ENCODE measurements at regions not wholly inside any gene's neighbourhood (a gene's known extent, or its start where the extent isn't known, plus 50 kb on each side); places are given as distances from the start of the nearest gene placed in this dataset.

- no peak for ATAC-seq
- H3K4me3 ChIP-seq = no peak overlapping the region
- POLR2A ChIA-PET = no interaction called here
These were observed 277.7 kb downstream of the FAM72C start for GRCh38 chr1:143694085-143694484.

GRCh38 chr1:143691971-143692529 lies 279.7 kb downstream of the FAM72C start:
- ChIA-PET CTCF (no interaction called here), POLR2A (no interaction called here)
- WGBS (ENCODE audit: missing lambda C conversion rate) = 86% methylated on average over 29 of the region's 29 CpGs
- peak overlapping the region in 1 of 2 experiments; percentile 44; a peak in 2 of 6 replicates for H3K27ac ChIP-seq
- no peak overlapping the region for H3K4me3 ChIP-seq
- H3K4me1 ChIP-seq = no peaks in the 10 kb centered on the region
- DNase-seq (ENCODE audit: low read depth in 1 of 2, low spot score in 1 of 2) (no peak), ATAC-seq (peak; percentile 5 to 22; a peak in 3 of 6 replicates), FAIRE-seq (no peak)
- peak overlapping the region; percentile 49 for H3K4me2 ChIP-seq
- TF ChIP-seq RNF2 (IDR thresholded peaks at IDR 0.05; ENCODE audit: borderline replicate concordance, low read depth) = no peak
- no peaks in the 10 kb centered on the region for H3K9me3 ChIP-seq

More at GRCh38 chr1:143694085-143694484, 277.7 kb downstream of the FAM72C start:
- 78% methylated on average over 3 of the region's 3 CpGs for WGBS (ENCODE audit: missing lambda C conversion rate)
- no peak overlapping the region for H3K4me2 ChIP-seq
- FAIRE-seq (no peak), DNase-seq (ENCODE audit: low read depth in 1 of 2, low spot score in 1 of 2) (no peak)
- H3K27ac ChIP-seq = no peak overlapping the region
- no peaks in the 10 kb centered on the region; the same call in 2 of the 3 replicates for H3K4me1 ChIP-seq
- H3K9me3 ChIP-seq = no peaks in the 10 kb centered on the region
- TF ChIP-seq ATOH8 (CRISPR knock-in tag; IDR thresholded peaks at IDR 0.05; ENCODE audit: low read depth) (no peak), SREBF2 (IDR thresholded peaks at IDR 0.05) (no peak), CBX2 (IDR thresholded peaks at IDR 0.05; ENCODE audit: borderline replicate concordance, low read depth) (no peak), CTCF (IDR thresholded peaks at IDR 0.05) (no peak), MYC (IDR thresholded peaks at IDR 0.05; ENCODE audit: borderline replicate concordance, low read length) (no peak), REST (IDR thresholded peaks at IDR 0.05) (no peak)
- CTCF ChIA-PET = no interaction called here

- no peak overlapping the region for H3K4me3 ChIP-seq
- peak; percentile 13 for FAIRE-seq
- 2% methylated on average over 26 of the region's 27 CpGs for WGBS (ENCODE audit: missing lambda C conversion rate)
- no peak for TF ChIP-seq BCL3 (IDR thresholded peaks at IDR 0.05)
- no peak for TF ChIP-seq JUN (IDR thresholded peaks at IDR 0.05)
- TF ChIP-seq HOXA7 (CRISPR knock-in tag; IDR thresholded peaks at IDR 0.05) = no peak
- TF ChIP-seq REST (IDR thresholded peaks at IDR 0.05) = no peak
- peak; percentile 52 for TF ChIP-seq MAFK (IDR thresholded peaks at IDR 0.05; ENCODE audit: partially characterized antibody)
- TF ChIP-seq HES2 (IDR thresholded peaks at IDR 0.05) = no peak
- TF ChIP-seq CEBPB (IDR thresholded peaks at IDR 0.05) = no peak
- peak; percentile 62 for TF ChIP-seq SREBF2 (IDR thresholded peaks at IDR 0.05)
- peak; percentile 52; the same call in 1 of the 2 replicates for TF ChIP-seq MAX (IDR thresholded peaks at IDR 0.05)
- TF ChIP-seq FOSL2 (IDR thresholded peaks at IDR 0.05) = no peak
- TF ChIP-seq FOSL2 (CRISPR knock-in tag; IDR thresholded peaks at IDR 0.05) = no peak
- no peak for TF ChIP-seq EHF (CRISPR knock-in tag; IDR thresholded peaks at IDR 0.05)
- TF ChIP-seq POLR2A (IDR thresholded peaks at IDR 0.05; ENCODE audit: low read length) = no peak
- TF ChIP-seq CHD2 (IDR thresholded peaks at IDR 0.05; ENCODE audit: low read length, partially characterized antibody) = no peak
- no peak for TF ChIP-seq EP300 (IDR thresholded peaks at IDR 0.05)
- TF ChIP-seq BHLHE40 (IDR thresholded peaks at IDR 0.05; ENCODE audit: low read depth, low read length) = no peak
- TF ChIP-seq MAZ (IDR thresholded peaks at IDR 0.05; ENCODE audit: borderline replicate concordance, low read depth, low read length) = no peak
These were observed 280.3 kb downstream of the FAM72C start for GRCh38 chr1:143691400-143691891.

More at GRCh38 chr1:143691400-143691891, 280.3 kb downstream of the FAM72C start:
- H3K9me3 ChIP-seq = no peaks in the 10 kb centered on the region
- ChIA-PET CTCF (no interaction called here), POLR2A (no interaction called here)
- H3K4me2 ChIP-seq = peak overlapping the region; percentile 49
- peak; percentile 50 to 89 for DNase-seq (ENCODE audit: low read depth in 1 of 2, low spot score in 1 of 2)
- peak; percentile 98 to 99 for ATAC-seq
- peak overlapping the region in 1 of 2 experiments; percentile 44; a peak in 2 of 6 replicates for H3K27ac ChIP-seq
- no peaks in the 10 kb centered on the region for H3K4me1 ChIP-seq

Measured in A549 (cell line).